ENCODE measurements at regions not wholly inside any gene's neighbourhood (a gene's known extent, or its start where the extent isn't known, plus 50 kb on each side); places are given as distances from the start of the nearest gene placed in this dataset.
"Not testable (repeated sequence)": the region's sequence is repeated elsewhere in the genome, so short reads cannot be mapped to it uniquely, and the experiment has no call there.

- in situ Hi-C loops (cut with HindIII; ENCODE audit: low pct_ligation_motif_present, low pct_unique_long_range_greater_than_20kb, low sequenced_read_pairs) = no loop called here
- peak; percentile 59 for DNase-seq
Measured at GRCh38 chr5:103808464-103809106, 246.0 kb upstream of the NUDT12 start.

GRCh38 chr5:103804711-103805110 lies 242.1 kb upstream of the NUDT12 start:
- in situ Hi-C loops (cut with HindIII; ENCODE audit: low pct_ligation_motif_present, low pct_unique_long_range_greater_than_20kb, low sequenced_read_pairs) = no loop called here
- DNase-seq = no peak

- in situ Hi-C loops (cut with HindIII; ENCODE audit: low pct_ligation_motif_present, low pct_unique_long_range_greater_than_20kb, low sequenced_read_pairs) = no loop called here
Measured at GRCh38 chr5:103801681-103802080, 239.1 kb upstream of the NUDT12 start.

GRCh38 chr5:103800741-103801495 lies 238.3 kb upstream of the NUDT12 start:
- no peak for DNase-seq
- in situ Hi-C loops (cut with HindIII; ENCODE audit: low pct_ligation_motif_present, low pct_unique_long_range_greater_than_20kb, low sequenced_read_pairs) = no loop called here

More at GRCh38 chr5:103801681-103802080, 239.1 kb upstream of the NUDT12 start:
- no peak for DNase-seq

- no peak for DNase-seq
- in situ Hi-C loops (cut with HindIII; ENCODE audit: low pct_ligation_motif_present, low pct_unique_long_range_greater_than_20kb, low sequenced_read_pairs) = no loop called here
Measured at GRCh38 chr5:103793595-103794182, 231.1 kb upstream of the NUDT12 start.

GRCh38 chr5:103785569-103785968 lies 223.0 kb upstream of the NUDT12 start:
- DNase-seq = no peak
- in situ Hi-C loops (cut with HindIII; ENCODE audit: low pct_ligation_motif_present, low pct_unique_long_range_greater_than_20kb, low sequenced_read_pairs) = no loop called here

GRCh38 chr5:103783669-103784068 lies 221.1 kb upstream of the NUDT12 start:
- no peak for DNase-seq
- in situ Hi-C loops (cut with HindIII; ENCODE audit: low pct_ligation_motif_present, low pct_unique_long_range_greater_than_20kb, low sequenced_read_pairs) = no loop called here

GRCh38 chr5:103780794-103781193 lies 218.2 kb upstream of the NUDT12 start:
- in situ Hi-C loops (cut with HindIII; ENCODE audit: low pct_ligation_motif_present, low pct_unique_long_range_greater_than_20kb, low sequenced_read_pairs) = no loop called here
- DNase-seq = no peak

- in situ Hi-C loops (cut with HindIII; ENCODE audit: low pct_ligation_motif_present, low pct_unique_long_range_greater_than_20kb, low sequenced_read_pairs) = no loop called here
- no peak for DNase-seq
Measured at GRCh38 chr5:103774721-103775120, 212.1 kb upstream of the NUDT12 start.

GRCh38 chr5:103772248-103772647 lies 209.7 kb upstream of the NUDT12 start:
- DNase-seq = no peak
- in situ Hi-C loops (cut with HindIII; ENCODE audit: low pct_ligation_motif_present, low pct_unique_long_range_greater_than_20kb, low sequenced_read_pairs) = no loop called here

GRCh38 chr5:103764403-103764802 lies 201.8 kb upstream of the NUDT12 start:
- in situ Hi-C loops (cut with HindIII; ENCODE audit: low pct_ligation_motif_present, low pct_unique_long_range_greater_than_20kb, low sequenced_read_pairs) = no loop called here
- DNase-seq = no peak

GRCh38 chr5:103758996-103759395 lies 196.4 kb upstream of the NUDT12 start:
- in situ Hi-C loops (cut with HindIII; ENCODE audit: low pct_ligation_motif_present, low pct_unique_long_range_greater_than_20kb, low sequenced_read_pairs) = no loop called here
- DNase-seq = no peak

GRCh38 chr5:103755974-103756373 lies 193.4 kb upstream of the NUDT12 start:
- in situ Hi-C loops (cut with HindIII; ENCODE audit: low pct_ligation_motif_present, low pct_unique_long_range_greater_than_20kb, low sequenced_read_pairs) = no loop called here
- DNase-seq = no peak

GRCh38 chr5:103745353-103746065 lies 182.9 kb upstream of the NUDT12 start:
- in situ Hi-C loops (cut with HindIII; ENCODE audit: low pct_ligation_motif_present, low pct_unique_long_range_greater_than_20kb, low sequenced_read_pairs) = no loop called here

GRCh38 chr5:103744159-103744558 lies 181.6 kb upstream of the NUDT12 start:
- no peak for DNase-seq
- in situ Hi-C loops (cut with HindIII; ENCODE audit: low pct_ligation_motif_present, low pct_unique_long_range_greater_than_20kb, low sequenced_read_pairs) = no loop called here

More at GRCh38 chr5:103745353-103746065, 182.9 kb upstream of the NUDT12 start:
- DNase-seq = no peak

- DNase-seq = no peak
- in situ Hi-C loops (cut with HindIII; ENCODE audit: low pct_ligation_motif_present, low pct_unique_long_range_greater_than_20kb, low sequenced_read_pairs) = no loop called here
Measured at GRCh38 chr5:103743421-103743820, 180.8 kb upstream of the NUDT12 start.

- in situ Hi-C loops (cut with HindIII; ENCODE audit: low pct_ligation_motif_present, low pct_unique_long_range_greater_than_20kb, low sequenced_read_pairs) = no loop called here
- DNase-seq = no peak
Measured at GRCh38 chr5:103741984-103742383, 179.4 kb upstream of the NUDT12 start.

GRCh38 chr5:103736343-103736742 lies 173.8 kb upstream of the NUDT12 start:
- DNase-seq; in situ Hi-C loops (cut with HindIII; ENCODE audit: low pct_ligation_motif_present, low pct_unique_long_range_greater_than_20kb, low sequenced_read_pairs): not testable (repeated sequence)

- DNase-seq = no peak
- in situ Hi-C loops (cut with HindIII; ENCODE audit: low pct_ligation_motif_present, low pct_unique_long_range_greater_than_20kb, low sequenced_read_pairs) = no loop called here
Measured at GRCh38 chr5:103724271-103724670, 161.7 kb upstream of the NUDT12 start.
